Omental fat pad (tissue), 3 donors: ENCODE measurements at regions not wholly inside any gene's neighbourhood (a gene's known extent, or its start where the extent isn't known, plus 50 kb on each side); places are given as distances from the start of the nearest gene placed in this dataset.

ENCODE experiments used
- ATAC-seq: fragments of 150-250 bp; one replicate; pipeline ENCODE4 v1.9.1; 2016; ENCODE audit warnings: mild to moderate bottlenecking, moderate library complexity; ENCODE audit not compliant: low FRiP score
- DNase-seq: peaks from one replicate; pipeline ENCODE4 v3.0.0-alpha.2; 2019; ENCODE audit warnings: low spot score
- TF ChIP-seq, protein P1 (sequence below), 3 donors: fragments of 450-650 bp; IDR thresholded peaks; one replicate each; pipeline ENCODE4 v1.5.1; 2016 to 2017; ENCODE audit warnings: antibody characterized with exemption in 3 of 3, mild to moderate bottlenecking in 3 of 3, moderate library complexity in 2 of 3

DNA sequence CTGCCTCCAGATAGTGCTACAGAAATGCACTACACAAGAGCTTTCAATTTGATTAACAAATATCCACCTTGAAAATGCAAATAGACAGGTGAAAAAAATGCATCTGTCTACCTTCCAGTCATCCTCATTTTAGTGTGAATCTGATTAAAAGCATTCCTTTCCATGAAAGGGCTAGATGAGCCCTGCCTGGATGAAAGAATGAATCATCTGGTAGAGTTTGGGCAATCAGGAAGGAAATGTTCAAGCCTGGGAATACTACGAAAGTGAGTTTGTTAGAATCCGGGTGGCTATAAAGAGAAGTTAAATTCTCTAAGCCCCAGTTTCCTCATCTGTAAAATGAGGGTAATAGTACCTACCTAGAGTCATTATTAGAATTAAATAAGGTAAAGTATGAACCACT is 142.6 kb downstream of the FAM114A2 start:
- DNase-seq (no peak), ATAC-seq (peak; percentile 57)
- TF ChIP-seq, protein P1, sequence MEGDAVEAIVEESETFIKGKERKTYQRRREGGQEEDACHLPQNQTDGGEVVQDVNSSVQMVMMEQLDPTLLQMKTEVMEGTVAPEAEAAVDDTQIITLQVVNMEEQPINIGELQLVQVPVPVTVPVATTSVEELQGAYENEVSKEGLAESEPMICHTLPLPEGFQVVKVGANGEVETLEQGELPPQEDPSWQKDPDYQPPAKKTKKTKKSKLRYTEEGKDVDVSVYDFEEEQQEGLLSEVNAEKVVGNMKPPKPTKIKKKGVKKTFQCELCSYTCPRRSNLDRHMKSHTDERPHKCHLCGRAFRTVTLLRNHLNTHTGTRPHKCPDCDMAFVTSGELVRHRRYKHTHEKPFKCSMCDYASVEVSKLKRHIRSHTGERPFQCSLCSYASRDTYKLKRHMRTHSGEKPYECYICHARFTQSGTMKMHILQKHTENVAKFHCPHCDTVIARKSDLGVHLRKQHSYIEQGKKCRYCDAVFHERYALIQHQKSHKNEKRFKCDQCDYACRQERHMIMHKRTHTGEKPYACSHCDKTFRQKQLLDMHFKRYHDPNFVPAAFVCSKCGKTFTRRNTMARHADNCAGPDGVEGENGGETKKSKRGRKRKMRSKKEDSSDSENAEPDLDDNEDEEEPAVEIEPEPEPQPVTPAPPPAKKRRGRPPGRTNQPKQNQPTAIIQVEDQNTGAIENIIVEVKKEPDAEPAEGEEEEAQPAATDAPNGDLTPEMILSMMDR (IDR thresholded peaks at IDR 0.05): no peak

DNA sequence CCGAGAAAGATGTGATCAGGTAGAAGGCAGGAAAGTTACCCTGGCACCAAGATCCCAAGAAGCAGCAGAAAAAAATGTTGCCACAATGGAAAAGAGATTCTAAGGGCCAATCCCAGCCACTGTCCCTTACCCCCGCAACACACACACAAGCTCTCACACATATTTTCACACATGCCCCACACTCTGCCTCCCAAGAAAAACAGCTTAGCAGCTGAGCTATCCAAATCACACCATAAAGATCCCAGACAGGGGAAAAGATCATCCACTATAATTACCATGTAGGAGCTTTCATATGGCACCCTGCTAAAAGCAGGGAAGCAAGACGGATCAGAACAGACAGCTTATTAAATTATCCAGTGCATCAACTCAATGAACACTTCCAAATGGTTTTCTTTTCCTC is 143.4 kb downstream of the FAM114A2 start:
- DNase-seq (no peak), ATAC-seq (no peak)
- TF ChIP-seq, protein P1 (IDR thresholded peaks at IDR 0.05): no peak

DNA sequence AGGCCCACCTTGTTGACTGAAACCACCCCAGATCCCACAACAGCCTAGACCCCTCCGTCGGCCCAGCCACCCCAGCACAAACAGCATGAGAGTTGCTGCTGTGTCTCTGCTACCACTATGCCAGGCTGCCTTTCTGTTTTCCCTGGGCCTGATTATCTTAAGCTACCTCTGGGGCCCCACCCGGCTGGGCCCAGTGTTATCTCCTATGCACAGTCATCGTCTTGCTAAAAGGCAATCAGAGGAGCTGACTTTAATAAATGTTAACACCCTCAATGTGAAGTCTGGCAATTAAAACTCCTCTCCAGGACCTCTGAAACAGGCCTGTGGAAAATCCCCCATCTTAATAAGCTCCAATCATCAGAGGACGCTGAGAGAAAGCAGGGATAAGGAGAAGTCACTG is 144.9 kb downstream of the FAM114A2 start:
- ATAC-seq: no peak
- no peak for DNase-seq
- TF ChIP-seq, protein P1 (IDR thresholded peaks at IDR 0.05): no peak

DNA sequence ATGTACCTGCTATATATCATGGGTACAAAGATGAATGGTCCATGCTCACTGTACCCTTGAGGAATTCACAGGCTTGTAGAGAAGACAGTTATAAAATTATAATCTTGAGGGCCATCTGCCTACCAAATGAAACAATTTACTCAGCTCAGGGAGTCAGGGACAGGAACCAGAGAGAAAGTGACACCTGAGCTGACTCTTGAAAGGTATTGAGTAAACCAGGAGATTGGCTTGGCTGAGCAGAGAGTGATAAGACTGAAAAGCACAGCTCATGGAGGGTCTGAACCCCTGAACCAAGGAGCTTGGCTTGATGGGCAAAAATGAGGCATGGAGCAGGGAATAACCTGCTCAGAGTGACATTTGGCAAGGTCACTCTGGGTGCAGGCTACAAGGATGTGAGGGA is 147.3 kb downstream of the FAM114A2 start:
- ATAC-seq (no peak), DNase-seq (no peak)
- TF ChIP-seq, protein P1 (IDR thresholded peaks at IDR 0.05): no peak

DNA sequence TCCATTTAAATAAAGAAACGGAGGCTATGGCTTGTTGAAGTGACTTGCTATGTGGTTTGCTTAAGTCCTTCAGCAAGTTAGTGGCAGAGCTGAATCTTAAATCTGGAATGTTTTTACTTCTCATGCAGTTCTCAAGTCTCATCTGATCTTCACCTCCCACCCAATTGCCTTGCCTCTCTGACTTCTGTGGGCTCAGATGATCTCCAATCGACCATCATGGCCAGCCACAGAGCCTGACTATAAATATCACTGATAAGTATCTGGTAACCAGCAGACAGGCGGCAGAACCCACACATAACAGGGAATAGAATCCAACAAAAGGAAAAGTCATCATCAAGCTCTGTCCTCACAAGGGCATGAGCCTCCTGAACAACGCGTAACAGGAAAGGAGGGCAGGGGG is 149.9 kb downstream of the FAM114A2 start:
- ATAC-seq: no peak
- TF ChIP-seq, protein P1 (IDR thresholded peaks at IDR 0.05): no peak
- DNase-seq: no peak

DNA sequence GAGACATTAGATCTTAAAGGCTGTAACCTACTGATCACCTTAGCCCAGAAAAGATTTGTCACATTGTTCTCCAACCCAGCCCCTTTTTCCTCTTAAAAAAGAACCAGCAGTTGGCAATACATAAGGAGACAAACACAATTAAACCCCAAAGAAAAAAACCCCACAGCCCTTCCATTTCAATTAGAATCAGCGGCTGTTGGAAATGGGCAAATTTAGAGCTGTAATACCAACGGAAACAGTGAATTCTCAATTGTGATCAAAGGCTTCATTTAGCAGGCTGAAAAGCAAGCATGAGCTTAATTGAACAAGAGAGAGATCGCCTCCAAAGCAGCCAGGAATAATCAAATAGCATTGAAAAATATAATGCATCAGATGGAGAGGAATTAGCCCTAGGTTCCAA is 153.6 kb downstream of the FAM114A2 start:
- TF ChIP-seq, protein P1 (IDR thresholded peaks at IDR 0.05): no peak
- DNase-seq: no peak
- ATAC-seq: no peak

DNA sequence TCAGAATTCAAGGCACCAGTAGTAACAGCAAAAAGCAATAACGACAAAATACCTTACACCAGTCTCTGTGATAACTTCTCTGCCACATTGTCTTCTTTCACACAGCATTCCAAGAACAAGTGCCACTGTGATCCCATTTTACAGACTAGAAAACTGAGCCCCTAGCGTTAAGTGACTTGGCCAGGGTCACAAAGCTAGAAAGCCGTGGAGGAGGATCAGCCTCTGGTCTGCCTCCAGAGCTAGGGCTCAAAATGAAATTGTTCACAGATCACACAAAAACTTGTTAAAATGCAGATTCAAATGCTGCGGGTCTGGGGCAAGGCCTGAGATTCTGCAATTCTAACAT is 154.1 kb downstream of the FAM114A2 start:
- no peak for ATAC-seq
- TF ChIP-seq, protein P1 (IDR thresholded peaks at IDR 0.05): no peak
- DNase-seq: no peak
